ENCODE measurements at regions not wholly inside any gene's neighbourhood (a gene's known extent, or its start where the extent isn't known, plus 50 kb on each side); places are given as distances from the start of the nearest gene placed in this dataset.

DNA sequence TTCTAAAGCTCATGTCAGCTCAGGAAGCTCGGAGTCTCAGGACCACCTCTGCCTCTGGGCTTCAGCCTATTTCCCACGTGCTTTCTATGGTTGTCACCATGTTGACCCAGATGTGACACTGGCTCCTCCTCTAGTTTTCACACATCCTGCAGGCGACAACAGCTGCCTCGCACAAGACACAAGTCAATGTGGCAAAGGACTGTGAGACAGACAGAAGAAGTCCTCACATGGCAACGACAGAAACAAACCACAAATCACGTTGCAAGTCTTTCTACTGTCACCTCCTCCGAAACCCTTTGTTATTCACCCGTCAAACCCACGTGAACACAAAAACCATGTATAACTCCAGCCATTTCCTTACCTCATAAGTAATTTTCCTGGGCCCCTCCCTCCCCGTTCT, 194.5 kb downstream of the MEX3B start:
- TF ChIP-seq POLR2A (IDR thresholded peaks at IDR 0.05) (no peak), POLR2AphosphoS5 (IDR thresholded peaks at IDR 0.05) (no peak)
- TF ChIP-seq, protein P1, sequence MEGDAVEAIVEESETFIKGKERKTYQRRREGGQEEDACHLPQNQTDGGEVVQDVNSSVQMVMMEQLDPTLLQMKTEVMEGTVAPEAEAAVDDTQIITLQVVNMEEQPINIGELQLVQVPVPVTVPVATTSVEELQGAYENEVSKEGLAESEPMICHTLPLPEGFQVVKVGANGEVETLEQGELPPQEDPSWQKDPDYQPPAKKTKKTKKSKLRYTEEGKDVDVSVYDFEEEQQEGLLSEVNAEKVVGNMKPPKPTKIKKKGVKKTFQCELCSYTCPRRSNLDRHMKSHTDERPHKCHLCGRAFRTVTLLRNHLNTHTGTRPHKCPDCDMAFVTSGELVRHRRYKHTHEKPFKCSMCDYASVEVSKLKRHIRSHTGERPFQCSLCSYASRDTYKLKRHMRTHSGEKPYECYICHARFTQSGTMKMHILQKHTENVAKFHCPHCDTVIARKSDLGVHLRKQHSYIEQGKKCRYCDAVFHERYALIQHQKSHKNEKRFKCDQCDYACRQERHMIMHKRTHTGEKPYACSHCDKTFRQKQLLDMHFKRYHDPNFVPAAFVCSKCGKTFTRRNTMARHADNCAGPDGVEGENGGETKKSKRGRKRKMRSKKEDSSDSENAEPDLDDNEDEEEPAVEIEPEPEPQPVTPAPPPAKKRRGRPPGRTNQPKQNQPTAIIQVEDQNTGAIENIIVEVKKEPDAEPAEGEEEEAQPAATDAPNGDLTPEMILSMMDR (IDR thresholded peaks at IDR 0.05): no peak
- Histone ChIP-seq H3K36me3 (no peaks in the 10 kb centered on the region), H3K27me3 (no peaks in the 10 kb centered on the region), H3K9me3 (no peaks in the 10 kb centered on the region), H3K4me3 (no peak overlapping the region), H3K4me1 (no peaks in the 10 kb centered on the region), H3K27ac (no peak overlapping the region)
- no peak for DNase-seq (ENCODE audit: low spot score in 2 of 2)
- intact Hi-C loops (cut with DNase I; ENCODE audit: low total_unique reads): loop anchor here (10.0 kb wide), 1 partner anchor 63 kb away; no protein-coding TSS in a partner anchor

DNA sequence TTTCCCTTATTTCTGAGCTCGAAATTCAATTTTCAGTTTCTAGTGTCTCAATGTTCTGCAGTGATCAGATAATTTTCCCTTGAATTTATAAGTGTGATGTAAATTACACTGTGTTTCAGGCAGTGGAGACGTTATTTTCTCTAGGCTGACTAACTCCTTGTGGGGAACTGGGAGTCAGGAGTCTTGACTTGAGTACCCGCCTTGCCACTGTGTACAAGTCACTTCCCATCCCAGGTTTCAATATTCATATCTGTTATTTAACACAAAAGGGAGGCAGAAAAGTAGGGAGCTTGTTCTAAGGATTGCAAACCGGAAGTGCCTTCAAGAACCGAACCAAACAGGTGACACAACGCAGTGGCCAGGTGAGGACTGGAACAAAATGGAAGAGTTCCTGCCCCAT, 196.5 kb downstream of the MEX3B start:
- TF ChIP-seq, protein P1 (IDR thresholded peaks at IDR 0.05): no peak
- no peak for TF ChIP-seq POLR2A (IDR thresholded peaks at IDR 0.05)
- no peak for TF ChIP-seq POLR2AphosphoS5 (IDR thresholded peaks at IDR 0.05)
- H3K9me3 ChIP-seq: no peaks in the 10 kb centered on the region
- H3K4me1 ChIP-seq: no peaks in the 10 kb centered on the region
- no peak overlapping the region for H3K4me3 ChIP-seq
- H3K27ac ChIP-seq: no peak overlapping the region
- no peaks in the 10 kb centered on the region for H3K27me3 ChIP-seq
- no peaks in the 10 kb centered on the region for H3K36me3 ChIP-seq
- DNase-seq (ENCODE audit: low spot score in 2 of 2): no peak
- intact Hi-C loops (cut with DNase I; ENCODE audit: low total_unique reads): no loop called here

DNA sequence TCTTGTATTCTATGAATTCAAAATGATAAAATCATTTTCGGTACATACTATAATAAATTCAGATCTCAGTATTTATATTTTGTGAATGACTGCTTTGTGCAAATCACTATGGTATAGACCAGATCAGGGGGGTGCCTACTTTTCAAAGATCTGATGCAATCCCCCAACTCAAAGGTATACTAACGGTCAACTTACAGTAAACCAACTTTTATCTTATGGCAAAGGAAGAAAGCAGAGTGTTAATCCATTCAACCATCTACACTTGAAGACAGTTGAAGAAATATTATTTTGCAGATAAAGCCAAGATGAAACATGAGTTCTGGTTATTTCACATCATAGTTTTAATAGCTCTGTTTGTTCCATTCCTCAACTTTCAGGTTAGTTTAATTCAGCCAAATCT, 197.1 kb downstream of the MEX3B start:
- TF ChIP-seq, protein P1 (IDR thresholded peaks at IDR 0.05): no peak
- TF ChIP-seq POLR2A (IDR thresholded peaks at IDR 0.05) (no peak), POLR2AphosphoS5 (IDR thresholded peaks at IDR 0.05) (no peak)

DNA sequence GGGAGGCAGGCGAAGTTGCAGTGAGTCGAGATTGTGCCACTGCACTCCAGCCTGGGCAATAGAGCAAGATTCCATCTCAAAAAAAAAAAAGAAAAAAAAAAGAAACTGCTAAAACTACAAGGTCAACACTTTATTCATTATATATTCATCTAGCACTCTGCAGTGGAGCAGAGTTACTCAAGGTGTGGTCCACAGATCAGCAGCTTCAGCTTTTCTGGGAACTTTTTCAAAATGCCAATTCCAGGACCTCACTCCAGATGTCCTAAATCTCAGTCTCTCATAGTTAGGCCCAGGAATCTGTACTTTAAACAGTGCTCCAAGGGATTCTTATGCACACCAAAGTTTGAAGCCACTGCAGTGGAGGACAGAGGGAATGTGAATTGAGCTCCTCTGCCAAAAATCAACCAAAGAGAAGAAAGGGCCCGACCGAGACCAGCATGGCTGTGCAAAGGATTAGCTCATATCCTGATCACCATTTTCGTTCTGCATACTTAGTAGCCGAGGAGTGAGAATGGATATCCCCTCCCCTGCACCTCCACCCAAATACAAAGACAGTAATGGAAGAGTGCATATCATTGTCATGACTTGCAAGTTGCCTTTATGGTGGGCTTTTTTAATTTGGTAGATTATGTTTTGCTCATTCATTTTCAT, 201.9 kb downstream of the MEX3B start:
- Histone ChIP-seq H3K27ac (no peak overlapping the region), H3K36me3 (no peaks in the 10 kb centered on the region), H3K4me1 (no peaks in the 10 kb centered on the region), H3K9me3 (no peaks in the 10 kb centered on the region), H3K4me3 (no peak overlapping the region), H3K27me3 (no peaks in the 10 kb centered on the region)
- intact Hi-C loops (cut with DNase I; ENCODE audit: low total_unique reads): loop anchor here (1.0 kb wide), 1 partner anchor 12 kb away; no protein-coding TSS in a partner anchor
- TF ChIP-seq, protein P1 (IDR thresholded peaks at IDR 0.05): no peak
- TF ChIP-seq POLR2AphosphoS5 (IDR thresholded peaks at IDR 0.05) (no peak), POLR2A (IDR thresholded peaks at IDR 0.05) (no peak)
- DNase-seq (ENCODE audit: low spot score in 2 of 2): no peak

More for the DNA sequence above, 197.1 kb downstream of the MEX3B start:
- intact Hi-C loops (cut with DNase I; ENCODE audit: low total_unique reads): no loop called here
- no peaks in the 10 kb centered on the region for H3K4me1 ChIP-seq
- no peaks in the 10 kb centered on the region for H3K36me3 ChIP-seq
- no peaks in the 10 kb centered on the region for H3K27me3 ChIP-seq
- H3K4me3 ChIP-seq: no peak overlapping the region
- no peak overlapping the region for H3K27ac ChIP-seq
- no peak for DNase-seq (ENCODE audit: low spot score in 2 of 2)
- H3K9me3 ChIP-seq: no peaks in the 10 kb centered on the region

DNA sequence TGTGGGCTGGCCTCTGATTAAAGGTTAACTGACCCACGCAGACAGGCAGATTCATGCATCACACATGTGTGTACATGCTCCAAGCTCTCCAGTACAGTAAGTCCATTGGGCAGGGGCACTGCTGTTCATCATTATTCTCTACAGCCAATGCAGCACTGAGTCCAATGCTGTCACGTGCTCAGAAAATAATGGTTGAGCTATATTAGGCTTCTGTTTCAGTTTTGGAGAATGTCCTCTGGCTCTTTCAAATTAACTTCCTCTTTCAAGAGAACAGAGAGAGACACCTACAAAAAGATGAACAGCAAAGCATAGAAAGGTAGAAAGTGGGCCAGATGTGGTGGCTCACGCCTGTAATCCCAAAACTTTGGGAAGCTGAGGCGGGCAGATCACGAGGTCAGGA, 202.6 kb downstream of the MEX3B start:
- no peaks in the 10 kb centered on the region for H3K4me1 ChIP-seq
- TF ChIP-seq POLR2A (IDR thresholded peaks at IDR 0.05) (no peak), POLR2AphosphoS5 (IDR thresholded peaks at IDR 0.05) (no peak)
- TF ChIP-seq, protein P1 (IDR thresholded peaks at IDR 0.05): no peak
- H3K36me3 ChIP-seq: no peaks in the 10 kb centered on the region
- no peak overlapping the region for H3K4me3 ChIP-seq
- DNase-seq (ENCODE audit: low spot score in 2 of 2): no peak
- no peaks in the 10 kb centered on the region for H3K27me3 ChIP-seq
- no peak overlapping the region for H3K27ac ChIP-seq
- H3K9me3 ChIP-seq: no peaks in the 10 kb centered on the region
- intact Hi-C loops (cut with DNase I; ENCODE audit: low total_unique reads): no loop called here

Data from breast epithelium (tissue), 4 donors.